ENCODE measurements at regions not wholly inside any gene's neighbourhood (a gene's known extent, or its start where the extent isn't known, plus 50 kb on each side); places are given as distances from the start of the nearest gene placed in this dataset.

- DNase-seq (ENCODE audit: low spot score) = no peak
These were observed 51.0 kb downstream of the CCDC54 start for GRCh38 chr3:107428051-107428858.

DNA sequence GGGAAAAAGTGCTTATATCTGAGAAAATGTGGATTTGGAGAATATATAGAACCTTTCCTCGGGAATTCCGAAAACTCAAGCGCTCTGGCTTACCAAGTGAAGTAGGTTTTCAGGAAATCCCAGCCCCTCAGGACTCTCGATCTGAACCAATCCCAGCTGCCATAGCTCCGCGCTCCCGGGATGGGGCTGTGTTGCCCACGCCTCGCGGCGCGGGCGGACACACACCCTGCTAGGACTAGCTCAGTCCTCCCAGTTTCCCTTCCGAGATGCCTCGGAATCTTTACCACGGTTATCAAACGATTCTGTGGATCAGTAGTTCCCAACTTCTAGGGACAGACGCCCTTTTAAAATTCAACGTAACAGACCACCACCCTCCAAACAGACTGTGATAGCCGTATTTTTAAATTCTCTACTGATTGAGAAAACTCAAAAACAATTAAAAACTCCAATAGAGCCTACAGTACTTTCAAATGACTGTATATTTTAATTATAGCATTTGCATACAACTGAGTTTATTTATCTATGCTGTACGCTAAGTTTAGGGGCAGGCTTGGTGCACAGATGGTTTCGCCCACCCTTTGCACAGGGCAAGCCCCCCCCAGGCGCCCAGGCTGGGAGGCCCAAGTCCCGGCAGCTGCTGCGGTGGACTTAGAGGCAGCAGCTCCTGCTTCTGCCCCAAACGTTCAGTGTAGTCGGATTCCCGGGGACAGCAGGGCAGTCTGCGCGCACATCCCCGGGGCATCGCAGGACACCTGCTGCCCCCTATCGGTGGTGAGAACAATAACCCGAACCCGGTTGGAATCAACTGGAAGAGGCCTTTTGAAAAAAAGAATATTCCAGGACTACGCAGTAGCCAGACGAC lies 52.3 kb downstream of the CCDC54 start:
- DNase-seq (ENCODE audit: low spot score) = peak; percentile 83

DNA sequence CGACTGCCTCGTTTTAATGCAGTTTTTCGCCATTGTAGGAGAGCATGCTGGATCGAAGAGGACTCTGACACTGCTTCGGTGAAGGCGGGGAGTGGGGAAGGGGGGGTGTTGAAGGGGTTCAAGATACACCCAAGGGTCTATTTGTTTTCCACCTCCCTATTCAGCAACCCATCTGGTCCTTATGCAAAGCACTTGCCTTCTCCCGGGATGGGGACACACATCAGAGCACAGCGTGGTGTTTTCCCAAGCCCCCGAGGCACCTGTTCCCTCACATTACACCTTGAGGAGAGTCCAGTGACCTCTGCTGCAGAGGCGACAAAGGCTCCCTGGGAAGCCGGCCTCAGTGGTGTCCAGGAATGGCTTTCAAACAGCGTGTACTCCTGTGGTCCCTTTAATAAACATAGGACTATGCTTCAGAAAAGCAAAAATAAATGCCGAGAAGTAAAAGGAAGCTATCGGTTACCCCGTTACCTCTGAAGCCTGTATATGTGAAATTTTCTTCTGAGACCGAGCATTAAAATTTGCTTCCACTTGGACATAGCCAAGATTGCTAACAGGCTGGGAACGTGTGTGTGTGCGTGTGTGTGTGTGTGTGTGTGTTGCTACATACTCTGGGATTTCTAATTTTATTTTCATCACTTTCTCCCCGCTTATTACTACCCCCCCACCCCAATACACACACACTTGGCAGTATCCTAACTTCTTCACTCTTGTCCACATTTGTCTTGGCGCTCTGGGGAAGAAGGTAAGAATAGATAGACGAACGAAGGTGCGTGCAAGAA lies 53.2 kb downstream of the CCDC54 start:
- DNase-seq (ENCODE audit: low spot score) = peak; percentile 15

DNA sequence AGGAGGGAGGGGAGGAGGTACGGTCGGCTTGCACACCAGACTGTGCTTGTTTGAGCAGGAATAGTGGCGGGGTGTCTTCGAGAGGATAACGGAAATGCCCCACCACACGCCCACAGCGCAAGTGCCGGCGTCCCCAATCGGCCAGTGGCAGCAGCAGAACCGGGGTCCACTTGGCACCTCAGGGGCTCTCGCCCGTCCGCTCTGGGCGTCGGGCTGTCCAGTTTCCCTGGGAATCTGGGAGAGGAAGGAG lies 53.7 kb downstream of the CCDC54 start:
- peak; percentile 40 for DNase-seq (ENCODE audit: low spot score)

- peak; percentile 46 for DNase-seq (ENCODE audit: low spot score)
These were observed 54.2 kb downstream of the CCDC54 start for GRCh38 chr3:107431246-107432012.

- peak; percentile 12 for DNase-seq (ENCODE audit: low spot score)
These were observed 54.8 kb downstream of the CCDC54 start for GRCh38 chr3:107432013-107432515.

GRCh38 chr3:107432646-107433045 lies 55.4 kb downstream of the CCDC54 start:
- DNase-seq (ENCODE audit: low spot score) = no peak

DNA sequence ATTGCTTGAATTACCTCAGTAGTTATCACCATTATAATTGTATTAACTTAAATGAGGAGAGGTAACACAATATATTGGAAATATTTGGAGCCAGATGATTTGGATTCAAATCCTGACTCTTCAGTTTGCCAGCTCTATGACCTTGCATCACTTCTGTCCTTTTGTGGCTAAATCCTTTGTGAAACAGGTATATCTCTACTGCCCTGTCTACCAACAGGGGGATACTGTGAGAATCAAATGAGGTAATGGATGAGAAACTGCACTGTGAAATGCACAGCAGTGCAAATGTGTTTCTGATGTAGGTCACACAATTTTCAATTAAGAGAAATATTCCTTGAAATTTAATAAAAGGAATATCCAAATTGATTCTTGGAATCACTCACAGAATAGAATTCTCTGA lies 58.8 kb downstream of the CCDC54 start:
- DNase-seq (ENCODE audit: low spot score) = no peak

- DNase-seq (ENCODE audit: low spot score) = no peak
These were observed 61.4 kb downstream of the CCDC54 start for GRCh38 chr3:107438671-107439070.

- DNase-seq (ENCODE audit: low spot score) = no peak
These were observed 64.4 kb downstream of the CCDC54 start for GRCh38 chr3:107441617-107442016.

GRCh38 chr3:107443461-107443860 lies 66.2 kb downstream of the CCDC54 start:
- DNase-seq (ENCODE audit: low spot score) = no peak

- no peak for DNase-seq (ENCODE audit: low spot score)
These were observed 69.5 kb downstream of the CCDC54 start for GRCh38 chr3:107446706-107447105.

DNA sequence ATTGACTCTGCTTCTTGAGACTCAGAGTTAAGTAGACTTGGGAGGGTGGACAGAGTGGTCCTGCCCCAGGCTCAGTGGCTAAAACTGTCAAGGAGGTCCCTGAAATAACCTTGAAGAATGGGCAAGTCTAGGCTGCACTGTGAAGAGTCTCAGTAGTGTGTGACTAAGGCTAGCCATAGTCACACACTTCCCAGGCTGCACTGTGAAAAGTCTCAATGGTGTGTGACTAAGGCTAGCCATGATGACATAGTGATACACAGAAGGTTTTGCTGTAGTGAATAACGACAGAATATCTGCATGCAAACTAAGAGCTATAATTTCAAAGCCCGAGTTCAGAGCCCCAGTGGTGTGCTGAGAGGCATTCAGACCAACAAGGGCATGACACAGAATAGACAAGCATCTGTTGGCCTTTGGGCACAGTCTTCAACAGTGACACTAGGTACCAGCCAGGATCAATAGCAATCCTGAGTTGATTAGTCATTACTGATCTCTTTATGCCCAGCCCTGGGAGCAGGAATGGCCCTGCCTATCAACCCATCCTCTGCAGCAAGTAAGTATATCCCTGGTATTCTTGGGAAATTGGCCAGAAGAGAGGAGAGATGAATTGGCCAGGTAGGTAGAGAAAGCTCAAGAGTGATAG lies 72.4 kb upstream of the BBX start:
- no peak for DNase-seq (ENCODE audit: low spot score)

DNA sequence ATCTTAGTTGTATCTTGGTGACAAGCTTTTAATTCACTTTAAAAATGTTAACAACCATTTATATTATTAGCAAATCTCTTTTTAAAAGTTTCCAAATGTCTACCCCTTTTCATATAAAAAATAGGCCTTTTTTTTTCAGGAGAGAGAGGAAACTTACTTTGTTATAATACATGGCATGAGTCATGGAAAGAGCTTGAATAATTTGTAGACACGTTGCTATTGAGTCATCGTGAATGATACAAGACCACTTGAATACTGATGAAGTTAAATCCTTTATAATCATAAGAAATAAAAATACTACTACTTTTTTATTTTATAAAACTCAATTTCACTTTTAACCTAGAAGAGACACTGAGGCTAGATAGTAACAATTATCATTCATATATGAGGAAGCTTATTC lies 70.3 kb upstream of the BBX start:
- peak; percentile 10 for DNase-seq (ENCODE audit: low spot score)

GRCh38 chr3:107453504-107453903 lies 69.3 kb upstream of the BBX start:
- no peak for DNase-seq (ENCODE audit: low spot score)

- DNase-seq (ENCODE audit: low spot score) = no peak
These were observed 67.1 kb upstream of the BBX start for GRCh38 chr3:107455621-107456020.

GRCh38 chr3:107456501-107456900 lies 66.3 kb upstream of the BBX start:
- DNase-seq (ENCODE audit: low spot score) = no peak

GRCh38 chr3:107458871-107459270 lies 63.9 kb upstream of the BBX start:
- DNase-seq (ENCODE audit: low spot score) = no peak

- no peak for DNase-seq (ENCODE audit: low spot score)
These were observed 61.0 kb upstream of the BBX start for GRCh38 chr3:107461721-107462120.

GRCh38 chr3:107464037-107464436 lies 58.7 kb upstream of the BBX start:
- DNase-seq (ENCODE audit: low spot score) = no peak

- no peak for DNase-seq (ENCODE audit: low spot score)
These were observed 57.6 kb upstream of the BBX start for GRCh38 chr3:107465064-107465631.
